ENCODE measurements at regions not wholly inside any gene's neighbourhood (a gene's known extent, or its start where the extent isn't known, plus 50 kb on each side); places are given as distances from the start of the nearest gene placed in this dataset.
"Not testable (repeated sequence)": the region's sequence is repeated elsewhere in the genome, so short reads cannot be mapped to it uniquely, and the experiment has no call there.

GRCh38 chr2:47699533-47700215, 83.3 kb upstream of the MSH6 start:
- H3K27ac ChIP-seq: no peak overlapping the region
- ChIA-PET CTCF (no interaction called here), POLR2A (ENCODE audit: low non-redundant PET) (no interaction called here)
- TF ChIP-seq CTCF (conservative IDR thresholded peaks at IDR 0.05; ENCODE audit: low read depth): no peak
- no peak for DNase-seq (ENCODE audit: low spot score)

GRCh38 chr2:47698436-47698972, 84.4 kb upstream of the MSH6 start:
- not testable (repeated sequence) for DNase-seq (ENCODE audit: low spot score)

GRCh38 chr2:47697681-47698435, 85.1 kb upstream of the MSH6 start:
- DNase-seq (ENCODE audit: low spot score); CTCF ChIA-PET; POLR2A ChIA-PET (ENCODE audit: low non-redundant PET); H3K27ac ChIP-seq: not testable (repeated sequence)

More at GRCh38 chr2:47698436-47698972, 84.4 kb upstream of the MSH6 start:
- POLR2A ChIA-PET (ENCODE audit: low non-redundant PET); CTCF ChIA-PET; H3K27ac ChIP-seq: not testable (repeated sequence)

GRCh38 chr2:47697000-47697601, 85.8 kb upstream of the MSH6 start:
- CTCF ChIA-PET: no interaction called here
- POLR2A ChIA-PET (ENCODE audit: low non-redundant PET): no interaction called here
- no peak for DNase-seq (ENCODE audit: low spot score)
- TF ChIP-seq CTCF (conservative IDR thresholded peaks at IDR 0.05; ENCODE audit: low read depth): no peak
- H3K27ac ChIP-seq: no peak overlapping the region

GRCh38 chr2:47696478-47696831, 86.5 kb upstream of the MSH6 start:
- no peak for TF ChIP-seq CTCF (conservative IDR thresholded peaks at IDR 0.05; ENCODE audit: low read depth)
- ChIA-PET POLR2A (ENCODE audit: low non-redundant PET) (no interaction called here), CTCF (no interaction called here)
- H3K27ac ChIP-seq: no peak overlapping the region
- DNase-seq (ENCODE audit: low spot score): no peak

- POLR2A ChIA-PET (ENCODE audit: low non-redundant PET): no interaction called here
- H3K27ac ChIP-seq: no peak overlapping the region
Measured at GRCh38 chr2:47695800-47696477, 87.0 kb upstream of the MSH6 start.

GRCh38 chr2:47694451-47694850, 88.5 kb upstream of the MSH6 start:
- POLR2A ChIA-PET (ENCODE audit: low non-redundant PET); CTCF ChIA-PET; DNase-seq (ENCODE audit: low spot score); H3K27ac ChIP-seq: not testable (repeated sequence)

More at GRCh38 chr2:47695800-47696477, 87.0 kb upstream of the MSH6 start:
- CTCF ChIA-PET: no interaction called here
- DNase-seq (ENCODE audit: low spot score): no peak
- no peak for TF ChIP-seq CTCF (conservative IDR thresholded peaks at IDR 0.05; ENCODE audit: low read depth)

- H3K27ac ChIP-seq; DNase-seq (ENCODE audit: low spot score); POLR2A ChIA-PET (ENCODE audit: low non-redundant PET); CTCF ChIA-PET: not testable (repeated sequence)
Measured at GRCh38 chr2:47690706-47691325, 92.1 kb upstream of the MSH6 start.

Measured in RWPE1 (cell line).